HL-60 (cell line): ENCODE measurements at regions not wholly inside any gene's neighbourhood (a gene's known extent, or its start where the extent isn't known, plus 50 kb on each side); places are given as distances from the start of the nearest gene placed in this dataset.

Experiments
- DNase-seq, 2 experiments: peaks; one replicate each; pipeline ENCODE4 v3.0.0-alpha.2; 2010 to 2020; ENCODE audit warnings: low read depth in 1 of 2, low spot score in 1 of 2
- H3K27ac ChIP-seq: fragments of 250-450 bp; sonication (Bioruptor Pico); replicated peaks from 2 replicates; pipeline ENCODE4 v1.5.1; 2020; ENCODE audit warnings: mild to moderate bottlenecking, moderate library complexity
- H3K27me3 ChIP-seq: fragments of 250-450 bp; sonication (Bioruptor Pico); 2 replicates; pipeline ENCODE4 v1.5.1; 2021; ENCODE audit warnings: mild to moderate bottlenecking, moderate library complexity; ENCODE audit not compliant: insufficient read depth, poor library complexity, severe bottlenecking
- H3K4me3 ChIP-seq: replicated peaks from 2 replicates; pipeline ENCODE4 v1.5.1; 2011; ENCODE audit warnings: mild to moderate bottlenecking, control low read depth, low read length; ENCODE audit not compliant: insufficient read depth
- GABPA ChIP-seq: IDR thresholded peaks from 2 replicates; pipeline ENCODE4 v1.6.1; 2012; ENCODE audit warnings: low read depth
- POLR2AphosphoS5 ChIP-seq: IDR thresholded peaks from 2 replicates; pipeline ENCODE4 v1.6.1; 2012; ENCODE audit warnings: low read depth
- SPI1 ChIP-seq: IDR thresholded peaks from 2 replicates; pipeline ENCODE4 v1.6.1; 2012; ENCODE audit warnings: low read depth, mild to moderate bottlenecking, borderline replicate concordance
- TF ChIP-seq, protein P1 (sequence below): IDR thresholded peaks from 2 replicates; pipeline ENCODE4 v1.6.1; 2012; ENCODE audit warnings: low read depth; ENCODE audit not compliant: insufficient replicate concordance
- TF ChIP-seq, protein P2 (sequence below): IDR thresholded peaks from one replicate; pipeline ENCODE4 v1.5.1; 2011; ENCODE audit warnings: low read length, control low read depth, inconsistent platforms; ENCODE audit not compliant: insufficient read depth

- TF ChIP-seq SPI1, result no peak
- TF ChIP-seq, protein P1, sequence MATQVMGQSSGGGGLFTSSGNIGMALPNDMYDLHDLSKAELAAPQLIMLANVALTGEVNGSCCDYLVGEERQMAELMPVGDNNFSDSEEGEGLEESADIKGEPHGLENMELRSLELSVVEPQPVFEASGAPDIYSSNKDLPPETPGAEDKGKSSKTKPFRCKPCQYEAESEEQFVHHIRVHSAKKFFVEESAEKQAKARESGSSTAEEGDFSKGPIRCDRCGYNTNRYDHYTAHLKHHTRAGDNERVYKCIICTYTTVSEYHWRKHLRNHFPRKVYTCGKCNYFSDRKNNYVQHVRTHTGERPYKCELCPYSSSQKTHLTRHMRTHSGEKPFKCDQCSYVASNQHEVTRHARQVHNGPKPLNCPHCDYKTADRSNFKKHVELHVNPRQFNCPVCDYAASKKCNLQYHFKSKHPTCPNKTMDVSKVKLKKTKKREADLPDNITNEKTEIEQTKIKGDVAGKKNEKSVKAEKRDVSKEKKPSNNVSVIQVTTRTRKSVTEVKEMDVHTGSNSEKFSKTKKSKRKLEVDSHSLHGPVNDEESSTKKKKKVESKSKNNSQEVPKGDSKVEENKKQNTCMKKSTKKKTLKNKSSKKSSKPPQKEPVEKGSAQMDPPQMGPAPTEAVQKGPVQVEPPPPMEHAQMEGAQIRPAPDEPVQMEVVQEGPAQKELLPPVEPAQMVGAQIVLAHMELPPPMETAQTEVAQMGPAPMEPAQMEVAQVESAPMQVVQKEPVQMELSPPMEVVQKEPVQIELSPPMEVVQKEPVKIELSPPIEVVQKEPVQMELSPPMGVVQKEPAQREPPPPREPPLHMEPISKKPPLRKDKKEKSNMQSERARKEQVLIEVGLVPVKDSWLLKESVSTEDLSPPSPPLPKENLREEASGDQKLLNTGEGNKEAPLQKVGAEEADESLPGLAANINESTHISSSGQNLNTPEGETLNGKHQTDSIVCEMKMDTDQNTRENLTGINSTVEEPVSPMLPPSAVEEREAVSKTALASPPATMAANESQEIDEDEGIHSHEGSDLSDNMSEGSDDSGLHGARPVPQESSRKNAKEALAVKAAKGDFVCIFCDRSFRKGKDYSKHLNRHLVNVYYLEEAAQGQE, result no peak
- TF ChIP-seq, protein P2, sequence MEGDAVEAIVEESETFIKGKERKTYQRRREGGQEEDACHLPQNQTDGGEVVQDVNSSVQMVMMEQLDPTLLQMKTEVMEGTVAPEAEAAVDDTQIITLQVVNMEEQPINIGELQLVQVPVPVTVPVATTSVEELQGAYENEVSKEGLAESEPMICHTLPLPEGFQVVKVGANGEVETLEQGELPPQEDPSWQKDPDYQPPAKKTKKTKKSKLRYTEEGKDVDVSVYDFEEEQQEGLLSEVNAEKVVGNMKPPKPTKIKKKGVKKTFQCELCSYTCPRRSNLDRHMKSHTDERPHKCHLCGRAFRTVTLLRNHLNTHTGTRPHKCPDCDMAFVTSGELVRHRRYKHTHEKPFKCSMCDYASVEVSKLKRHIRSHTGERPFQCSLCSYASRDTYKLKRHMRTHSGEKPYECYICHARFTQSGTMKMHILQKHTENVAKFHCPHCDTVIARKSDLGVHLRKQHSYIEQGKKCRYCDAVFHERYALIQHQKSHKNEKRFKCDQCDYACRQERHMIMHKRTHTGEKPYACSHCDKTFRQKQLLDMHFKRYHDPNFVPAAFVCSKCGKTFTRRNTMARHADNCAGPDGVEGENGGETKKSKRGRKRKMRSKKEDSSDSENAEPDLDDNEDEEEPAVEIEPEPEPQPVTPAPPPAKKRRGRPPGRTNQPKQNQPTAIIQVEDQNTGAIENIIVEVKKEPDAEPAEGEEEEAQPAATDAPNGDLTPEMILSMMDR, result no peak
- no peak for TF ChIP-seq GABPA
- TF ChIP-seq POLR2AphosphoS5, result no peak
These were observed 165.8 kb upstream of the SEMA6D start for GRCh38 chr15:47551546-47551945.

GRCh38 chr15:47552978-47553608 is 164.2 kb upstream of the SEMA6D start:
- DNase-seq, result no peak
- Histone ChIP-seq H3K4me3 (no peak overlapping the region), H3K27ac (no peak overlapping the region), H3K27me3 (no peaks in the 10 kb centered on the region)
- TF ChIP-seq SPI1 (no peak), POLR2AphosphoS5 (no peak), GABPA (no peak)
- TF ChIP-seq, protein P1, result no peak
- TF ChIP-seq, protein P2, result no peak

More at GRCh38 chr15:47551546-47551945, 165.8 kb upstream of the SEMA6D start:
- Histone ChIP-seq H3K4me3 (no peak overlapping the region), H3K27ac (no peak overlapping the region), H3K27me3 (no peaks in the 10 kb centered on the region)
- DNase-seq, result no peak

DNA sequence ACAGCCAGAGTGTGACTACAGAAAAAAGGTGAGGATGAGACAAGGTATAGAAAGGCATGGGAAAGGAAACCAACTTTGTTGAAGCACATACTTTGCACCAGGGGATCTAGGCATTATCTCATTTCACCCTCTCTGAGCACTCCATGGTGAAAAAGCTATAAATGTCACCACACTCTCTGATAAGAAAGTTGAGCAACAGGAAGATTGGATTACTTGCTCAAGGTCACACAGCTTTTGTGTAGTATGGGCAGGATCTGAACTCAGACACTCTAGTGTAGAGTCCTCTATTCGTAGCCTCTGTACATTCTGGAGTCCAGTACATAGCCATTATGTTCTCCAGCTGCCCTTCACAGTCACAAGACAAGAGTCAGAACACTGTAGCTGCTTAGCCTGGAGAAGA is 163.4 kb upstream of the SEMA6D start:
- H3K4me3 ChIP-seq, result no peak overlapping the region
- no peak overlapping the region for H3K27ac ChIP-seq
- DNase-seq, result no peak
- H3K27me3 ChIP-seq, result no peaks in the 10 kb centered on the region
- TF ChIP-seq SPI1 (no peak), POLR2AphosphoS5 (no peak), GABPA (no peak)
- TF ChIP-seq, protein P2, result no peak

DNA sequence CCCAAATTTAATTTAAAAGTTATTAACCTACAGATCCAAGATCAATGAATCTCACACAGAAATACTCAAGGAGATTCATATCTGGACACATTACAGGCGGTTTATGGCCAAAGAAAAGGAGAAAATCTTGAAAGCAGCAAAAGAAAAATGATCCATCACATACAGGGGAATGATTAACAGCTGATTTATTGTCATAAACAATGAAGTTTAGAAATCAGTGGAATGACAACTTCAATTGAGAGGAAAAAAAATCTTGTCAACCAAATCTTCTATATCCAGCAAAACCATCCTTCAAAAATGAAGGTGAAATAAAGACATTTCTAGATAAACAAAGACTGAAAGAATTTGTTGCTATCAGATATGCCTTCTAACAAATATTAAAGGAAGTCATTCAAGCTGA is 156.2 kb upstream of the SEMA6D start:
- Histone ChIP-seq H3K27me3 (no peaks in the 10 kb centered on the region), H3K27ac (no peak overlapping the region), H3K4me3 (no peak overlapping the region)
- DNase-seq, result no peak
- no peak for TF ChIP-seq POLR2AphosphoS5
- no peak for TF ChIP-seq SPI1
- TF ChIP-seq GABPA, result no peak
- TF ChIP-seq, protein P2, result no peak
